Subcutaneous abdominal adipose tissue (tissue), 5 donors: ENCODE measurements at regions not wholly inside any gene's neighbourhood (a gene's known extent, or its start where the extent isn't known, plus 50 kb on each side); places are given as distances from the start of the nearest gene placed in this dataset.
A peak's percentile ranks its signal among the peaks of the same experiment; 100 is the strongest.
"Not testable (repeated sequence)": the region's sequence is repeated elsewhere in the genome, so short reads cannot be mapped to it uniquely, and the experiment has no call there.

Source experiments
- H3K27ac ChIP-seq: one replicate; pipeline ENCODE4 v1.7.0; 2013; ENCODE audit warnings: low read depth, mild to moderate bottlenecking, inconsistent platforms, low read length, moderate library complexity
- H3K27me3 ChIP-seq, 5 donors: one replicate each; pipeline ENCODE4 v1.7.0; 2013; ENCODE audit warnings: low read length in 5 of 5, inconsistent platforms in 1 of 5; ENCODE audit not compliant: control insufficient read depth in 5 of 5, insufficient read depth in 4 of 5
- H3K36me3 ChIP-seq, 5 donors: one replicate each; pipeline ENCODE4 v1.7.0; 2013; ENCODE audit warnings: low read length in 5 of 5; ENCODE audit not compliant: control insufficient read depth in 5 of 5, insufficient read depth in 5 of 5
- H3K4me1 ChIP-seq, 5 donors: one replicate each; pipeline ENCODE4 v1.7.0; 2013; ENCODE audit warnings: low read length in 5 of 5, mild to moderate bottlenecking in 3 of 5, moderate library complexity in 1 of 5; ENCODE audit not compliant: control insufficient read depth in 5 of 5, insufficient read depth in 5 of 5
- H3K4me3 ChIP-seq, 5 donors: one replicate each; pipeline ENCODE4 v1.7.0; 2013; ENCODE audit warnings: low read length in 5 of 5, low read depth in 1 of 5
- H3K9ac ChIP-seq, 5 donors: one replicate each; pipeline ENCODE4 v1.7.0; 2013; ENCODE audit warnings: low read length in 5 of 5, mild to moderate bottlenecking in 4 of 5, moderate library complexity in 3 of 5
- H3K9me3 ChIP-seq, 5 donors: one replicate each; pipeline ENCODE4 v1.7.0; 2013; ENCODE audit warnings: low read length in 5 of 5; ENCODE audit not compliant: control insufficient read depth in 5 of 5
- donor health status: healthy.
- donor health status: healthy.
- donor health status: healthy.
- donor health status: healthy.
- donor health status: healthy.

GRCh38 chr14:38589747-38590350 lies 334.0 kb upstream of the CLEC14A start:
- Histone ChIP-seq H3K36me3 (no peaks in the 10 kb centered on the region), H3K9me3 (peaks cover 0 to 9% (median 0%) of the 10 kb centered on the region in 5 donors), H3K4me1 (no peaks in the 10 kb centered on the region), H3K27ac (no peak overlapping the region), H3K4me3 (no peak overlapping the region), H3K27me3 (no peaks in the 10 kb centered on the region), H3K9ac (no peak overlapping the region)

GRCh38 chr14:38583471-38583870 lies 327.6 kb upstream of the CLEC14A start:
- no peak overlapping the region for H3K9ac ChIP-seq
- H3K27me3 ChIP-seq: no peaks in the 10 kb centered on the region
- no peak overlapping the region for H3K27ac ChIP-seq
- H3K36me3 ChIP-seq: no peaks in the 10 kb centered on the region
- H3K4me1 ChIP-seq: no peaks in the 10 kb centered on the region
- peaks cover 0 to 2% (median 0%) of the 10 kb centered on the region in 5 donors for H3K9me3 ChIP-seq
- no peak overlapping the region for H3K4me3 ChIP-seq

GRCh38 chr14:38578278-38578681 lies 322.4 kb upstream of the CLEC14A start:
- H3K4me3 ChIP-seq: no peak overlapping the region
- H3K4me1 ChIP-seq: no peaks in the 10 kb centered on the region
- no peaks in the 10 kb centered on the region for H3K36me3 ChIP-seq
- H3K9ac ChIP-seq: no peak overlapping the region
- H3K27ac ChIP-seq: no peak overlapping the region
- H3K9me3 ChIP-seq: peaks cover 0 to 6% (median 0%) of the 10 kb centered on the region in 5 donors
- no peaks in the 10 kb centered on the region for H3K27me3 ChIP-seq

DNA sequence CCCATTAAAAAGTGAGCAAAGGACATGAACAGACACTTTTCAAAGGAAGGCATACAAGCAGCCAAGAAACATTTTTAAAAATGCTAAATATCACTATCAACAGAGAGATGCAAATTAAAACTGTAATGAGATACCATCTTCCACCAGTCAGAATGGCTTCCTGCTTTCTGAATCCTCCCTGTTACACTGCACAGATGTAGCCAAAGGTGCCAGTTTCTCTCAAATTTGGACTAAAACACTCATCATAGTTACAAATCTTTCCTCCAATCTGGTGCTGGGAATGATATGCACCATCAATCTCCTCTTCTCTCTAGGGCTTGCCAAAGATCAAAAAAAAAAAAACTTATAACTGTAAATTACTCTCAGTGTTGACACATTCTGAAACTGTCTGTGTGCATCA lies 311.8 kb upstream of the CLEC14A start:
- no peak overlapping the region for H3K27ac ChIP-seq
- H3K4me1 ChIP-seq: no peaks in the 10 kb centered on the region
- H3K9me3 ChIP-seq: peaks cover 0 to 2% (median 0%) of the 10 kb centered on the region in 5 donors
- H3K9ac ChIP-seq: no peak overlapping the region
- no peaks in the 10 kb centered on the region for H3K27me3 ChIP-seq
- H3K36me3 ChIP-seq: no peaks in the 10 kb centered on the region
- H3K4me3 ChIP-seq: no peak overlapping the region

- no peaks in the 10 kb centered on the region for H3K4me1 ChIP-seq
- H3K27ac ChIP-seq: no peak overlapping the region
- no peak overlapping the region for H3K9ac ChIP-seq
- H3K4me3 ChIP-seq: no peak overlapping the region
- peaks cover 2 to 26% (median 17%) of the 10 kb centered on the region in 5 donors for H3K9me3 ChIP-seq
- no peaks in the 10 kb centered on the region for H3K36me3 ChIP-seq
- H3K27me3 ChIP-seq: no peaks in the 10 kb centered on the region
Measured at GRCh38 chr14:38561657-38562056, 305.8 kb upstream of the CLEC14A start.

GRCh38 chr14:38559711-38560110 lies 303.8 kb upstream of the CLEC14A start:
- H3K9ac ChIP-seq: no peak overlapping the region
- H3K4me3 ChIP-seq: peak overlapping the region in 1 of 5 donors; percentile 8
- peaks cover 2 to 26% (median 17%) of the 10 kb centered on the region in 5 donors for H3K9me3 ChIP-seq
- H3K4me1 ChIP-seq: no peaks in the 10 kb centered on the region
- H3K27ac ChIP-seq: no peak overlapping the region
- H3K27me3 ChIP-seq: no peaks in the 10 kb centered on the region
- H3K36me3 ChIP-seq: no peaks in the 10 kb centered on the region

- H3K9ac ChIP-seq, H3K4me3 ChIP-seq: not testable (repeated sequence)
- H3K9me3 ChIP-seq: peaks cover 2 to 26% (median 17%) of the 10 kb centered on the region in 5 donors
Measured at GRCh38 chr14:38557391-38557790, 301.5 kb upstream of the CLEC14A start.

DNA sequence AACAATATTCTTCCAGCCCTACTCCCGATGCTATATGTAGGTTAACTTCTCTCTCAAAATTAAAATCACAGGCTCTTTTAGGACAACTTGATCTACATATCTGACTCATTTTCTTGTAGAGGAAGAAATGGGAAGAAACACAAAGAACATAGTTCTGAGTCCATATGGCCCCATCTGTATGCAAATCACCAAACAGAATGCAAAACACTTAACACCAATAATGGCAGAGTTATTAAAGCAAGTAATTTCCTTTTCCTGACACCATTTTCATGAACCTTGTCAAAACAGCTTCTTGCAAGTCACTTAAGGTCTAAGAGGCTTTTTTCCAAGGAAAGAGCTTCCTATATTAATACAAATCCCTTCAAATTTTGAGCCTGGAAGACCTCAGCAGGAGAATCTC lies 300.4 kb upstream of the CLEC14A start:
- no peaks in the 10 kb centered on the region for H3K36me3 ChIP-seq

More at GRCh38 chr14:38557391-38557790, 301.5 kb upstream of the CLEC14A start:
- H3K4me1 ChIP-seq, H3K36me3 ChIP-seq, H3K27ac ChIP-seq, H3K27me3 ChIP-seq: not testable (repeated sequence)

DNA sequence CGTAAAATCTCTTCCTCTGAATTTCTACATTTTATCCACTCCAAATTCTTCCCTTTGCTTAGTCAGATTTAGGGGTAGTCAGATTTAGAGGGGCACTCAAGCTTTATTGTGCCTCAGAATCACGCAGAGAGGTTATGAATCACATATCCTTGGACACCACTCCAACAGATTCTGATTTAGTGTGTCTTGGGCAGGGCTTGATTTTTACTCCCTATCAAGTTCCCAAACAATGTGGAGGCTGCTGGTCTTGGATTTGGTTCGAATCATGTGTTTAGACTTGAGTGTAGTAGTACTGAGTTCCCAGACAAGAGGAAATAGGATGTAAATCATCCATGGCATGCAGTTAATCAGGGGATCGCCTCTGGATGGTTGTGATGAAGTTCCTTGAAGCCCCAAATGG lies 298.1 kb upstream of the CLEC14A start:
- Histone ChIP-seq H3K4me3 (no peak overlapping the region), H3K4me1 (no peaks in the 10 kb centered on the region), H3K36me3 (no peaks in the 10 kb centered on the region), H3K27me3 (no peaks in the 10 kb centered on the region), H3K9me3 (no peaks in the 10 kb centered on the region), H3K27ac (no peak overlapping the region), H3K9ac (no peak overlapping the region)

More for the DNA sequence above, 300.4 kb upstream of the CLEC14A start:
- H3K27ac ChIP-seq: no peak overlapping the region
- H3K4me3 ChIP-seq: no peak overlapping the region
- no peaks in the 10 kb centered on the region for H3K4me1 ChIP-seq
- H3K27me3 ChIP-seq: no peaks in the 10 kb centered on the region
- H3K9ac ChIP-seq: no peak overlapping the region
- H3K9me3 ChIP-seq: peaks cover 2 to 18% (median 14%) of the 10 kb centered on the region in 5 donors

DNA sequence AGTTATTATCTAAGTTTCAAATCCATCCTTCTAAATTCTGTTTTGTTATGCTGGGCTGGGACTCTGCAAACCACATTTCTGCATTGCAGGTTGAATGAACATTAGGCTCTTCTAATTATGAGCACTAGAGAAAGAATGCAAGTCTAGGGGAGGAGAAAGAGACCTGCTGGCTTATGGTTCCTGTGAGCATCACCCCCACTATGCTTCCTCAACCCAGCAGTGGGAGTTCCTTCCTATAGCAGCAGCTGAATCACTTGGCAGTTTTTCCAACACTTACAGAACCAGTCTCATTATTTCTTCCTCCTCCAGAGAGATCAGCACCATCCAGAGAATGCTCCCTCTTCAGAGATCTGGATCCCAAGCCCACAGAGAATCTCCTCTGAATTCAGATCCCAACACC lies 297.7 kb upstream of the CLEC14A start:
- H3K27me3 ChIP-seq: no peaks in the 10 kb centered on the region

More for the DNA sequence above, 297.7 kb upstream of the CLEC14A start:
- H3K4me1 ChIP-seq: no peaks in the 10 kb centered on the region
- no peak overlapping the region for H3K4me3 ChIP-seq
- H3K27ac ChIP-seq: no peak overlapping the region
- H3K9ac ChIP-seq: no peak overlapping the region
- no peaks in the 10 kb centered on the region for H3K36me3 ChIP-seq
- no peaks in the 10 kb centered on the region for H3K9me3 ChIP-seq
